H1 (cell line): ENCODE measurements at regions not wholly inside any gene's neighbourhood (a gene's known extent, or its start where the extent isn't known, plus 50 kb on each side); places are given as distances from the start of the nearest gene placed in this dataset.

Experiments used
- CTCF ChIA-PET: fragments of 300-600 bp; sonication (Branson Sonifier 250); formaldehyde crosslinking; loops from one replicate; lab custom pipeline; 2021; ENCODE audit not compliant: partially characterized antibody; lab: Charles Lee
- POLR2A ChIA-PET: fragments of 300-600 bp; sonication (Branson Sonifier 250); formaldehyde crosslinking; loops from one replicate; lab custom pipeline; 2021; ENCODE audit warnings: inconsistent platforms; ENCODE audit not compliant: partially characterized antibody; lab: Charles Lee
- DNase-seq, 2 experiments: peaks; one replicate each; pipeline versions ENCODE4 v3.0.0 to v3.0.0-alpha.2; 2010 to 2022; ENCODE audit warnings: low spot score in 2 of 2, low read depth in 1 of 2, mixed read lengths in 1 of 2
- FAIRE-seq: peaks from 2 replicates; lab custom pipeline; 2011; peaks lifted over from hg19 to GRCh38; lab: Jason Lieb, UNC
- H2AFZ ChIP-seq: 2 replicates; pipeline ENCODE4 v1.8.1; 2012; ENCODE audit warnings: low read length, inconsistent platforms
- H2AK5ac ChIP-seq: 2 replicates; pipeline ENCODE4 v1.6.1; 2013; ENCODE audit warnings: low read depth, low read length
- H2BK120ac ChIP-seq: replicated peaks from 2 replicates; pipeline ENCODE3; 2013; ENCODE audit warnings: low read depth, low read length, inconsistent platforms
- H2BK12ac ChIP-seq: 2 replicates; pipeline ENCODE4 v1.6.1; 2013; ENCODE audit warnings: low read depth, low read length
- H2BK15ac ChIP-seq: 2 replicates; pipeline ENCODE4 v1.6.1; 2013; ENCODE audit warnings: low read length
- H2BK20ac ChIP-seq: 2 replicates; pipeline ENCODE4 v1.6.1; 2013; ENCODE audit warnings: low read length
- H2BK5ac ChIP-seq: 2 replicates; pipeline ENCODE4 v1.6.1; 2013; ENCODE audit warnings: low read depth, low read length
- H3K14ac ChIP-seq: 2 replicates; pipeline ENCODE4 v1.6.1; 2013; ENCODE audit warnings: inconsistent platforms; ENCODE audit not compliant: insufficient read length
- H3K18ac ChIP-seq: 2 replicates; pipeline ENCODE4 v1.6.1; 2013; ENCODE audit warnings: low read length; ENCODE audit errors: extremely low read depth
- H3K23ac ChIP-seq: 2 replicates; pipeline ENCODE4 v1.6.1; 2013; ENCODE audit warnings: inconsistent platforms; ENCODE audit not compliant: insufficient read length
- H3K23me2 ChIP-seq: 2 replicates; pipeline ENCODE4 v1.6.1; 2013; ENCODE audit warnings: low read depth, low read length
- H3K27ac ChIP-seq: 2 replicates; pipeline ENCODE4 v1.6.1; 2011; ENCODE audit warnings: low read depth, low read length, inconsistent platforms
- H3K27me3 ChIP-seq, 4 experiments: replicated peaks in 1 of 4; 1 replicate in 1 of 4; 2 replicates in 3 of 4; pipeline versions ENCODE4 v1.6.1 to v1.8.1; 2011 to 2013; ENCODE audit warnings: low read length in 3 of 4, mild to moderate bottlenecking in 3 of 4, inconsistent platforms in 2 of 4, mixed read lengths in 2 of 4, moderate library complexity in 1 of 4; ENCODE audit not compliant: control insufficient read depth in 3 of 4, insufficient read depth in 3 of 4; ENCODE audit errors: extremely low read depth in 1 of 4
- H3K36me3 ChIP-seq, 4 experiments: 2 replicates each; pipeline versions ENCODE4 v1.6.1 to v1.8.1; 2011 to 2013; ENCODE audit warnings: mild to moderate bottlenecking in 4 of 4, low read length in 3 of 4, moderate library complexity in 2 of 4, control low read depth in 1 of 4, inconsistent platforms in 1 of 4; ENCODE audit not compliant: insufficient read depth in 4 of 4, control insufficient read depth in 2 of 4
- H3K4ac ChIP-seq: replicated peaks from 2 replicates; pipeline ENCODE3; 2013; ENCODE audit warnings: low read length, low read depth, mixed read lengths, inconsistent platforms; ENCODE audit not compliant: insufficient read length
- H3K4me1 ChIP-seq, 4 experiments: replicated peaks in 1 of 4; 1 replicate in 1 of 4; 2 replicates in 3 of 4; pipeline versions ENCODE4 v1.6.1 to v1.8.1; 2011 to 2013; ENCODE audit warnings: low read length in 3 of 4, inconsistent platforms in 2 of 4, mixed read lengths in 1 of 4; ENCODE audit not compliant: insufficient read depth in 4 of 4, control insufficient read depth in 3 of 4
- H3K4me2 ChIP-seq, 2 experiments: 2 replicates each; pipeline versions ENCODE4 v1.6.1 to v1.8.1; 2011 to 2013; ENCODE audit warnings: low read depth in 2 of 2, low read length in 2 of 2, control low read depth in 1 of 2, inconsistent platforms in 1 of 2, mild to moderate bottlenecking in 1 of 2; ENCODE audit not compliant: insufficient read depth in 1 of 2
- H3K4me3 ChIP-seq, 4 experiments: fragments of 200-600, 300-600 bp in 1 of 4; sonication (generic), shearing (Covaris generic), sonication (Bioruptor Twin) in 1 of 4; 2 replicates each; pipeline versions ENCODE4 v1.5.1 to v1.8.1; 2011 to 2016; ENCODE audit warnings: low read length in 4 of 4, low read depth in 3 of 4, control low read depth in 2 of 4, inconsistent platforms in 2 of 4, mild to moderate bottlenecking in 2 of 4, mixed read lengths in 1 of 4, moderate library complexity in 1 of 4; ENCODE audit not compliant: insufficient read depth in 2 of 4; ENCODE audit errors: extremely low read depth in 1 of 4
- H3K56ac ChIP-seq: replicated peaks from 2 replicates; pipeline ENCODE3; 2013; ENCODE audit warnings: low read depth, mild to moderate bottlenecking, mixed read lengths, low read length, inconsistent platforms; ENCODE audit not compliant: insufficient read length
- H3K79me1 ChIP-seq: 2 replicates; pipeline ENCODE4 v1.6.1; 2013; ENCODE audit warnings: low read depth, low read length, control low read depth
- H3K79me2 ChIP-seq, 2 experiments: 2 replicates each; pipeline versions ENCODE4 v1.6.1 to v1.8.1; 2012 to 2013; ENCODE audit warnings: low read length in 2 of 2, mild to moderate bottlenecking in 2 of 2, inconsistent platforms in 1 of 2; ENCODE audit not compliant: insufficient read depth in 2 of 2, control insufficient read depth in 1 of 2
- H3K9ac ChIP-seq, 4 experiments: replicated peaks in 1 of 4; 1 replicate in 1 of 4; 2 replicates in 3 of 4; pipeline versions ENCODE4 v1.6.1 to v1.8.1; 2011 to 2013; ENCODE audit warnings: low read depth in 3 of 4, low read length in 3 of 4, control low read depth in 2 of 4, mild to moderate bottlenecking in 2 of 4, moderate library complexity in 2 of 4, inconsistent platforms in 1 of 4; ENCODE audit errors: extremely low read depth in 1 of 4
- H3K9me3 ChIP-seq, 2 experiments: 2 replicates each; pipeline versions ENCODE4 v1.6.1 to v1.8.1; 2012 to 2013; ENCODE audit warnings: mild to moderate bottlenecking in 2 of 2, moderate library complexity in 2 of 2, control low read depth in 1 of 2, inconsistent platforms in 1 of 2, low read depth in 1 of 2, low read length in 1 of 2, mixed read lengths in 1 of 2; ENCODE audit not compliant: insufficient read depth in 2 of 2
- H4K20me1 ChIP-seq, 2 experiments: replicated peaks in 1 of 2; 2 replicates each; pipeline versions ENCODE3 to v1.8.1; 2011 to 2013; ENCODE audit warnings: inconsistent platforms in 2 of 2, low read length in 2 of 2, mild to moderate bottlenecking in 1 of 2; ENCODE audit not compliant: insufficient read depth in 2 of 2, control insufficient read depth in 1 of 2
- H4K5ac ChIP-seq: 2 replicates; pipeline ENCODE4 v1.6.1; 2013; ENCODE audit warnings: low read length, low read depth, mixed read lengths, inconsistent platforms; ENCODE audit not compliant: insufficient read length
- H4K8ac ChIP-seq: 2 replicates; pipeline ENCODE4 v1.8.0; 2013; ENCODE audit warnings: mild to moderate bottlenecking, moderate library complexity, low read length, inconsistent platforms; ENCODE audit not compliant: insufficient read depth; ENCODE audit errors: extremely low read depth
- H4K91ac ChIP-seq: replicated peaks from 2 replicates; pipeline ENCODE3; 2013; ENCODE audit warnings: low read length, mixed read lengths, inconsistent platforms; ENCODE audit not compliant: insufficient read length
- RXRA ChIP-seq: IDR thresholded peaks from 2 replicates; pipeline ENCODE4 v1.6.1; 2011; ENCODE audit warnings: low read depth, mild to moderate bottlenecking, low read length, moderate library complexity; ENCODE audit not compliant: insufficient read depth
- SIRT6 ChIP-seq: IDR thresholded peaks from one replicate; pipeline ENCODE4 v1.7.1; 2012; ENCODE audit warnings: low read length, inconsistent platforms
- TAF1 ChIP-seq: IDR thresholded peaks from 2 replicates; pipeline ENCODE4 v1.6.1; 2011; ENCODE audit warnings: mild to moderate bottlenecking, low read depth, low read length
- TCF12 ChIP-seq: IDR thresholded peaks from 2 replicates; pipeline ENCODE4 v1.6.1; 2011; ENCODE audit warnings: low read depth, mild to moderate bottlenecking, low read length
- WGBS, 2 experiments: shearing (Covaris generic) in 1 of 2; methylation state at CpG; one replicate each; pipeline versions ENCODE4 v1.1.6 to v1.1.7; 2013 to 2015; ENCODE audit warnings: low lambda C conversion rate in 2 of 2, mixed read lengths in 2 of 2, inconsistent platforms in 1 of 2, low coverage in 1 of 2, missing lambda C conversion rate in 1 of 2; ENCODE audit not compliant: insufficient replicate concordance in 2 of 2, insufficient coverage in 1 of 2, insufficient read length in 1 of 2; ENCODE audit errors: extremely low coverage in 1 of 2, missing lambda C conversion rate in 1 of 2; 5-methylcytosine and 5-hydroxymethylcytosine counted together

DNA sequence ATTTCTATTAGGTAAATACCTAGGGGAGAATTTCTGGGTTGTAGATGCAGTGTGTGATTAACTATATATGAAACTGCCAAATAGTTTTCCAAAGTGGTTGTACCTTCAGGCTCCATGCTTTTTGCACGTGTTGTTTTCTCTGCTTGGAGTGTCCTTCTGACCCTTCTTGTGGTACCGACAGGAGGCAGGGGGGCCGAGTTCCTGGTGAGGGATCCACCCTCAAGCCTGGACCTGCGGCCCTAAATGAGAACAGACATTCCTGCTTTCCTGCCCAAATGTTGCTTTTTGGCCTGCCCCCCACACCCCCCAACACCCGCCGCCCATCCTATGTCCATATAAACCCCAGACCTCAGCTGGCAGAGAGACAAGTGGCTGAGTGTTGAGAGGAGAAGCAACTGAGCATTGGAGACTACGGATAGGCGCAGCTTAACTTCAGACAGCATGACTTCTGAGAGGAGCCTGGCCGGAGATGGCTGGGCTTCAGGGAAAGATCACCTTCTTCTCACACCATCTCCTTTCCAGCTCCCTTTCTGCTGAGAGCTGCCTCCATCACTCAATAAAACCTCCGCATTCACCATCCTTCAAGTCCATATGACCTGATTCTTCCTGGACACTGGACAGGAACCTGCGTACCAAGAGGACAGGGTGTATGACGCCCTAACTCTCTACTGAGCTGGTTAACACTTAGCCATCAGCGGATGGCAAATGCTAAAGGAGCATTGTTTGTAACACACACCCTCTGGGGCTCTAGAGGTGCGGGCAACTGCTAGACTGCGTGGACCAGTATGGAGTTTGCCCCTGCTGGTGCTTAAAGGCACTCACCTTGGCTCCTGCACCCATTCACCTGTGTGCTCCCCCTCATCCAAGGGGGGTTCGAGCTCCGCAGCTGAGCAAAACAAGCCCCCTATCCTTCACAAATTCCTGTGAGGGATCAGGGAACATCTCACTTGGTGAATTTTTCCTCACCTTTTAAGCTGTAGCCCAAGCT, 194.7 kb upstream of the FBXO33 start:
- no peaks in the 10 kb centered on the region for H3K79me1 ChIP-seq
- no peak overlapping the region for H3K9ac ChIP-seq
- no peaks in the 10 kb centered on the region for H4K20me1 ChIP-seq
- no peak overlapping the region for H3K4ac ChIP-seq
- no peak overlapping the region for H3K14ac ChIP-seq
- H2AK5ac ChIP-seq = no peak overlapping the region
- ChIA-PET POLR2A (no interaction called here), CTCF (interaction anchor here (2.2 kb wide), 1 partner anchor 10 kb away, joined by 8 read pairs; no protein-coding TSS in a partner anchor)
- H2BK15ac ChIP-seq = no peak overlapping the region
- no peaks in the 10 kb centered on the region for H3K4me1 ChIP-seq
- H4K91ac ChIP-seq = no peak overlapping the region
- H3K79me2 ChIP-seq = no peaks in the 10 kb centered on the region
- H4K8ac ChIP-seq = no peak overlapping the region
- no peak for FAIRE-seq
- no peak for TF ChIP-seq TCF12
- no peak for TF ChIP-seq RXRA
- TF ChIP-seq SIRT6 = no peak
- TF ChIP-seq TAF1 = no peak
- no peaks in the 10 kb centered on the region for H3K27me3 ChIP-seq
- no peak overlapping the region for H3K56ac ChIP-seq
- no peak overlapping the region for H2BK120ac ChIP-seq
- no peak overlapping the region for H3K18ac ChIP-seq
- H4K5ac ChIP-seq = no peak overlapping the region
- WGBS, 2 experiments = 90% methylated on average over 17 of the region's 17 CpGs; no CpG with 5 or more reads in 1 of the 2 experiments
- no peak overlapping the region for H2AFZ ChIP-seq
- H2BK12ac ChIP-seq = no peak overlapping the region
- H3K4me3 ChIP-seq = no peak overlapping the region
- no peak overlapping the region for H2BK20ac ChIP-seq
- H3K23me2 ChIP-seq = no peaks in the 10 kb centered on the region
- no peak overlapping the region for H2BK5ac ChIP-seq
- H3K27ac ChIP-seq = no peak overlapping the region
- DNase-seq = no peak
- no peak overlapping the region for H3K4me2 ChIP-seq
- H3K9me3 ChIP-seq = no peaks in the 10 kb centered on the region; a peak in 1 of 4 replicates
- H3K36me3 ChIP-seq = no peaks in the 10 kb centered on the region
- H3K23ac ChIP-seq = no peak overlapping the region
